Lung microvascular endothelial cell (primary cell): ENCODE measurements at regions not wholly inside any gene's neighbourhood (a gene's known extent, or its start where the extent isn't known, plus 50 kb on each side); places are given as distances from the start of the nearest gene placed in this dataset.

Experiments used
- DNase-seq, 2 donors: peaks; one replicate each; pipeline versions ENCODE4 v3.0.0 to v3.0.0-alpha.2; 2010; ENCODE audit warnings: low read depth in 2 of 2

DNA sequence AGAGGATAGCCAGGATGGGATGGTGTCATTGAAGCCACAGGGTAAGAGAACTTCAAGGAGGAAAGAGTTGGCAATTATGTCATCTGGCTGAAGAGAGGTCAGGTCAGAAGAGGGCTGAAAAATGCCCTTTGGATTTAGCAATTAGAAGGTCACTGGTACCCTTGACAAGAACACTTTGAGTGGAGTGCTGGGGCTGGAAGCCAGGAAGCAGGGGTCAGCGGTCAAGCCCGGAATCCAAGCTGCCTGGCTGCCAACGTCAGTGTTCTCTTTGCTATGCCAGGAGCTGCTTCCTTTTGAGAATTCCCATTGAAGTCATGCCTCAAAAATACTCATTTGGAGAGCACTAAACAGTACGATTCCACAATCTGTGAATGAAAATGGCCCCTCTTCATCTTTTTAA is 386.5 kb downstream of the SHQ1 start:
- DNase-seq, result peak in 1 of 2 donors; percentile 26

- no peak for DNase-seq
Measured at GRCh38 chr3:72460205-72461174, 387.8 kb downstream of the SHQ1 start.

- DNase-seq, result no peak
Measured at GRCh38 chr3:72459588-72459987, 388.7 kb downstream of the SHQ1 start.

- DNase-seq, result no peak
Measured at GRCh38 chr3:72458375-72458774, 389.9 kb downstream of the SHQ1 start.

DNA sequence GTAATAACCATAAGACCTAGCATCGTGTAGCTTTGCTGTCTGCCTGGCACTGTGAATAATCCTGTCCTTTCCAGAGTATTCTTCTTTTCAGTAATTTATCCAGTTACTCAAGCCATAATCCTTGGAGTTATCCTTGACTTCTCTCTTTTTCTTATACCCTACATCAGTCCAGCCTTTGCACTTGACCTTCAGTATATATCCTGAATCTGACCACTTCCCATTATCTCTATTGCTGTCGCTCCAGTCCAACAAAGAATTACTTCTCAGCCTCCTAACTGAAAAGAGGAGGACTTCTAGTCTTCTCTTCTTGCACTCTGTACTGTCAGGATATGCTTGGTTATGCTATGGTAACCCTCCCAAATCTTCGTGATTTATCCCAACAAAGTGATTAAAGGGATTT is 393.8 kb downstream of the SHQ1 start:
- DNase-seq, result no peak

DNA sequence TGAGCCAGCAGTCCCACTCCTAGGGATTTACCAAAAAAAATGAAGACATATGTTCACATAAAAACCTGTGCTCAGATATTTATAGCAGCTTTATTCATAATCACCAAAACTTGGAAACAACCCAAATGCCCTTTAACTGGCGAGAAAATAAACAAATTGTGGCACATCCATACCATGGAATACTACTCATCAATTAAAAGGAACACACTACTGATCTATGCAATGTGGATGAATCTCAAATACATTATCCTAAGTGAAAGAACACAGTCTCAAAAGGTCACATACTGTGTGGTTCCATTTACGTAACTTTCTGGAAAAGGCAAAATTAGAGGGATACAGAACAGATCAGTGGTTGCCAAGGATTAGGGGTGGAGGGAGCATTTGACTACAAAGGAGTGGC is 394.5 kb downstream of the SHQ1 start:
- no peak for DNase-seq

- no peak for DNase-seq
Measured at GRCh38 chr3:72452745-72453144, 395.5 kb downstream of the SHQ1 start.

GRCh38 chr3:72451841-72452240 is 396.4 kb downstream of the SHQ1 start:
- no peak for DNase-seq

DNA sequence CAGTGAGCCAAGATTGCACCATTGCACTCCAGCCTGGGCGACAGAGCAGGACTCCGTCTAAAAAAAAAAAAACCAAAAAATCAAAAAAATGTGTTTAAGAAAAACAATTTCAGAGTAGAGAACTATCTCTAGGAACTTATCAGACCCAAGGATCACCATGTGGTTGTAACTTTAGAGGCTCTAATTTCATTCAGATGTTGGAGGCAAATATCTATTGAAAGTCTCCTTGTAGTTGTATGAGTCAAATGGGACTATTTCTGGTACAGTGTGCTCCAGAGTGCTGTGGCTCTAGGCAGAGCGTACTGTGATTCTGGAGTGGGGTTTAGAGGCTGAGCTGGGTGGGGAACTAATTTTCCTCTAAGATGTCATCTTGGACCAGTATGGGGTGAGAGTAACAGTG is 398.7 kb downstream of the SHQ1 start:
- DNase-seq, result no peak

GRCh38 chr3:72448858-72449257 is 399.4 kb downstream of the SHQ1 start:
- no peak for DNase-seq

GRCh38 chr3:72448375-72448823 is 399.8 kb downstream of the SHQ1 start:
- DNase-seq, result no peak

- DNase-seq, result peak; percentile 92 to 94
Measured at GRCh38 chr3:72447059-72447946, 400.9 kb downstream of the SHQ1 start.

- peak; percentile 33 to 36 for DNase-seq
Measured at GRCh38 chr3:72446218-72447058, 401.8 kb downstream of the SHQ1 start, which contains the start of gene RYBP. RYBP (minus strand) TSS chr3:72446621.

- DNase-seq, result peak in 1 of 2 donors; percentile 17
Measured at GRCh38 chr3:72445827-72446217, 402.4 kb downstream of the SHQ1 start.

GRCh38 chr3:72444656-72445223 is 403.5 kb downstream of the SHQ1 start:
- DNase-seq, result no peak

DNA sequence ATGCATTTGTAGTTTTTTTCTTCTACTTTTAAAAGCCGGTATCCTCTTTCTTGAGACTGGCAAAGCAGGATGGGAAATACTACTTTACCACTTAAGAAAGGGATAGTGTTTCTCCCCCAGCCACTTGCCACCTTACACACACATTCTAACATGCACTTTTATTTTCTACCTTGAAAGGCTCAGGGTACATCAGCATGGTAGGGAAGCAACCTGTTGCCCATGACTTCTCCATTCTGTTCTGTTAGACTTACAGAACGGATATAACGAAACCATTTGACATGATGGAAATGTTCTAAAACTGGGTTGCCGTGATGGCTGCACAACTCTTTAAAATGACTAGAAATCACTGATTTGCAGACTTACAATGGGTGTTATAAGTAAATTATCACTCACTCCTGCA is 405.5 kb downstream of the SHQ1 start:
- DNase-seq, result no peak

DNA sequence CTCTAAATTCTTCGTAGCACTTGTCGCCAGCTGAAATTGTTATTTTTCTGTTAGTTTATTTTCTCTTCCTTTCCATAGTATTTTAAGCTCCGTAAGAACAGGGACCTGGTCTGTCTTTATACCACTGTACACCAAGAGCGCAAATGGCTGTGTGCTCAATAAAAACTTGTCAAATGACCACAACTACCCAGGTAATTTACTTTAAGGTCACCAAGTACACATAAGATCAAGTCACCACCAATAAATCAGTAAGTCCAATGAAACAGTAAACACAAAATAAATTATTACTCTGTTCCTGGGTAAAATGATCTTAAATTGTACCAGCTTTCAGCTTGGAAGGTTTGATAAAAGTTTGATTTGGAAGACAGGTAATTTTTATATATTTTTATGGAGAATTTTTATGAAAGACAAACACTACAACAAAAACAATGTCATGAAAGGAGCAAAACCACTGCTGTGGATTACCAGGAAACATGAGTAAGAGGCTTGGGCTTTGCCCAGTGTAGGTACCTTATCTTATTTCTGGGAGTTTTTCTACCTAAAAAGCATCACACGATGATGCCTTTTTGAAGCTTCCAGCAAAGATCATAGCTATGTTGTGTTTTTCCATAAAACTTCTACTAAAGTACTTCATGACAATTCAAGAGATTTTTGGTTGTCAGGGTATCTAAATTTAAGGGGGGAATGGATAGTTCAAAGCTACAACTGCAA is 406.8 kb downstream of the SHQ1 start:
- DNase-seq, result peak in 1 of 2 donors; percentile 36

GRCh38 chr3:72440491-72440890 is 407.8 kb downstream of the SHQ1 start:
- DNase-seq, result no peak

DNA sequence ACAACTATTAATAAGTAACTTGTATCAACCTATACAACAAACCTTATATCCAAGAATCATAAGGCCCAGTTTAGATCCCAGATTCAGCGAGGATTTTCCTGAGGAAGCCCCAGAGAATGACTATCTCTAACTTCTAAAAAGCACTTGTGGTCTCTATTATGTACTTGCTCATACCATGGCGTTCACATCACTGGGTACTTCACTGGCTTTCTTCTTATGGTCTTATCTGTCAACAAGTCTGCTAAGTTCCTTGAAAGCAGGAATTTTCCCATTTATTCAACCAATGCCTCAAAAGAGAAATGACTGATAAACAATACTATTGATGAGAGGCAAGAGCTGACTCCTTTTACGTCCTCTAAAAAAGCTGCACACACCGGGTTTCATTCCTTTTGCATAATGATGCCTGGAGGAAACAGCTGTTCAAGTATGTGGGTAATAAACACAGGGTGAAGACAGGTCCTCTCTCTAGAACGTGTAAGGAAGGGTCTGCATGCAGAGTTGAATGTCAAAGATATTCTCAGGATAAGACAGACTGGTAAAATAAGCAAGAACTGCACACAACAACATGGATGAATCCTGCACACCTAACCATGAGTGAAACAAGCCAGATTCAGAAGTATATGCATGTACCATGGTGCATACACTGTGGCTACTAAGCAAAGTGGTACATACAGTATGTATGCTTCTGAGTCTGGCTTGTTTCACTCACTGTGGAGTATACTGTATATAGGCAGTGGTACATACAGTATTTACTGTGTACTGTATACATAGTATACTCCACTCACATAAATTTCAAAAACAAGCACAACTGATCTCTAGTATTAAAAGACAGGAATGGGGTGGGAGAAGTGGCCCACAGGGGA is 408.7 kb downstream of the SHQ1 start:
- DNase-seq, result no peak
